ENCODE measurements at regions not wholly inside any gene's neighbourhood (a gene's known extent, or its start where the extent isn't known, plus 50 kb on each side); places are given as distances from the start of the nearest gene placed in this dataset.

GRCh38 chr4:107519053-107519452 lies 201.0 kb downstream of the PAPSS1 start:
- ATAC-seq = no peak
- no peak for DNase-seq (ENCODE audit: low read depth, low spot score)
- SMC1A ChIA-PET (ENCODE audit: uncharacterized antibody, unreplicated experiment) = no interaction called here
- Histone ChIP-seq H3K4me3 (no peak overlapping the region), H3K27me3 (replicated peaks in 1 of 2; ENCODE audit: control insufficient read depth in 2 of 2, insufficient read depth in 2 of 2, low read length in 1 of 2) (no peaks in the 10 kb centered on the region), H3K36me3 (ENCODE audit: control insufficient read depth in 2 of 2, insufficient read depth in 2 of 2, low read length in 1 of 2) (no peaks in the 10 kb centered on the region), H2AFZ (ENCODE audit: control insufficient read depth, low read depth, low read length) (no peak overlapping the region), H4K20me1 (ENCODE audit: control insufficient read depth, insufficient read depth) (no peaks in the 10 kb centered on the region), H3K4me2 (ENCODE audit: control insufficient read depth, insufficient read depth) (no peak overlapping the region), H3K79me2 (ENCODE audit: control insufficient read depth, insufficient read depth, low read length) (no peaks in the 10 kb centered on the region), H3K9me3 (replicated peaks; ENCODE audit: control insufficient read depth, insufficient read depth, low read length) (no peaks in the 10 kb centered on the region), H3K4me1 (ENCODE audit: control insufficient read depth, insufficient read depth, low read length) (no peaks in the 10 kb centered on the region), H3K27ac (ENCODE audit: control insufficient read depth, insufficient read depth) (no peak overlapping the region), H3K9ac (ENCODE audit: control insufficient read depth, insufficient read depth, low read length) (no peak overlapping the region)
- CTCF ChIA-PET = no interaction called here
- intact Hi-C loops (cut with micrococcal nuclease; ENCODE audit: unreplicated experiment) (no loop called here), in situ Hi-C loops (cut with MboI) (no loop called here)
- TF ChIP-seq RAD21 (IDR thresholded peaks at IDR 0.05; ENCODE audit: insufficient read depth, low read depth, low read length) (peak; percentile 45), CTCF (IDR thresholded peaks at IDR 0.05 in 2 of 3, conservative IDR thresholded peaks at IDR 0.05 in 1 of 3; ENCODE audit: control insufficient read depth in 2 of 3, extremely low read depth in 1 of 3, insufficient read depth in 1 of 3, low read depth in 3 of 3, low read length in 3 of 3) (peak in 1 of 3 experiments; percentile 18; a peak in 1 of 6 replicates), FOS (IDR thresholded peaks at IDR 0.05; ENCODE audit: borderline replicate concordance, extremely low read depth, insufficient read length) (no peak)
- POLR2A ChIA-PET = no interaction called here
- 17% methylated on average over 1 of the region's 1 CpG for WGBS (ENCODE audit: insufficient coverage, insufficient replicate concordance, low lambda C conversion rate, missing lambda C conversion rate)
- no TSS peak for BruUV-seq (replicated peaks)
- no peak for FAIRE-seq
- RAD21 ChIA-PET (ENCODE audit: unreplicated experiment) = no interaction called here

- ChIA-PET SMC1A (ENCODE audit: uncharacterized antibody, unreplicated experiment) (no interaction called here), POLR2A (interaction anchor here (0.6 kb wide), 1 partner anchor 1750 kb away, joined by 3 read pairs; no protein-coding TSS in a partner anchor), RAD21 (ENCODE audit: unreplicated experiment) (no interaction called here), CTCF (no interaction called here)
- TF ChIP-seq CHD1 (IDR thresholded peaks at IDR 0.05; ENCODE audit: low read depth, low read length) = no peak
- no peak for TF ChIP-seq NR2F1 (conservative IDR thresholded peaks at IDR 0.05)
- no peak for TF ChIP-seq REST (IDR thresholded peaks at IDR 0.05; ENCODE audit: low read depth, low read length)
- no peak for TF ChIP-seq DPF2 (IDR thresholded peaks at IDR 0.05)
- no peak for TF ChIP-seq HSF1 (IDR thresholded peaks at IDR 0.05; ENCODE audit: low read depth, low read length)
- TF ChIP-seq POU2F2 (IDR thresholded peaks at IDR 0.05; ENCODE audit: borderline replicate concordance, low read depth, low read length) = no peak
- no peak for TF ChIP-seq RAD21 (IDR thresholded peaks at IDR 0.05; ENCODE audit: insufficient read depth, low read depth, low read length)
- no peak for TF ChIP-seq MEF2B (IDR thresholded peaks at IDR 0.05; ENCODE audit: partially characterized antibody, poor library complexity, severe bottlenecking)
- no peaks in the 10 kb centered on the region for H4K20me1 ChIP-seq (ENCODE audit: control insufficient read depth, insufficient read depth)
- no peak overlapping the region for H3K4me3 ChIP-seq
- intact Hi-C loops (cut with micrococcal nuclease; ENCODE audit: unreplicated experiment) (no loop called here), in situ Hi-C loops (cut with MboI) (no loop called here)
- H2AFZ ChIP-seq (ENCODE audit: control insufficient read depth, low read depth, low read length) = no peak overlapping the region
- WGBS (ENCODE audit: insufficient coverage, insufficient replicate concordance, low lambda C conversion rate, missing lambda C conversion rate) = 5% methylated on average over 1 of the region's 1 CpG
- H3K4me1 ChIP-seq (ENCODE audit: control insufficient read depth, insufficient read depth, low read length) = no peaks in the 10 kb centered on the region
- H3K27ac ChIP-seq (ENCODE audit: control insufficient read depth, insufficient read depth) = no peak overlapping the region
- ATAC-seq (no peak), FAIRE-seq (no peak), DNase-seq (ENCODE audit: low read depth, low spot score) (no peak)
- H3K36me3 ChIP-seq (ENCODE audit: control insufficient read depth in 2 of 2, insufficient read depth in 2 of 2, low read length in 1 of 2) = no peaks in the 10 kb centered on the region
- no TSS peak for BruUV-seq (replicated peaks)
- H3K79me2 ChIP-seq (ENCODE audit: control insufficient read depth, insufficient read depth, low read length) = no peaks in the 10 kb centered on the region
- no peaks in the 10 kb centered on the region for H3K27me3 ChIP-seq (replicated peaks in 1 of 2; ENCODE audit: control insufficient read depth in 2 of 2, insufficient read depth in 2 of 2, low read length in 1 of 2)
- H3K9me3 ChIP-seq (replicated peaks; ENCODE audit: control insufficient read depth, insufficient read depth, low read length) = no peaks in the 10 kb centered on the region
- H3K9ac ChIP-seq (ENCODE audit: control insufficient read depth, insufficient read depth, low read length) = no peak overlapping the region
- H3K4me2 ChIP-seq (ENCODE audit: control insufficient read depth, insufficient read depth) = no peak overlapping the region
Measured at GRCh38 chr4:107518076-107518475, 202.0 kb downstream of the PAPSS1 start.
